ENCODE measurements at regions not wholly inside any gene's neighbourhood (a gene's known extent, or its start where the extent isn't known, plus 50 kb on each side); places are given as distances from the start of the nearest gene placed in this dataset.

DNA sequence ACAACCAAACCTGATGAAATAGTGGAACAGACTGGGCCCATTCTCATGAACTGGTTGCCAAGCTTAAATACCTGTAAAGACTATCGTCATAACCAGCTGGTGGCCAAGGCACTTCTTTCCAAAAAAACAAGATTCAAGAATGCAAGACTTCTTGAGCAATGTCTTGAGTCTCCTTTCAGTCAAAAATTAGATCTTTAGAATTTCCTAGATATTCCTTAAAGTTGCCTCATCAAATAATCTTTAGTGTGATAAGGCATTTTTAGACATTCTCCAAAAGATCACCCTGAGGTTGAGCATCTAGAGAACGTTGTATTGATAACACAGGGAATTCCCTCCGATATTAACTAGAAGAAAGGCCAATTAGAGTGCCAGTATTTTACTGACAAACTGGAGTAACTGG is 236.4 kb upstream of the MEX3C start (continued):
- TF ChIP-seq, protein P1, sequence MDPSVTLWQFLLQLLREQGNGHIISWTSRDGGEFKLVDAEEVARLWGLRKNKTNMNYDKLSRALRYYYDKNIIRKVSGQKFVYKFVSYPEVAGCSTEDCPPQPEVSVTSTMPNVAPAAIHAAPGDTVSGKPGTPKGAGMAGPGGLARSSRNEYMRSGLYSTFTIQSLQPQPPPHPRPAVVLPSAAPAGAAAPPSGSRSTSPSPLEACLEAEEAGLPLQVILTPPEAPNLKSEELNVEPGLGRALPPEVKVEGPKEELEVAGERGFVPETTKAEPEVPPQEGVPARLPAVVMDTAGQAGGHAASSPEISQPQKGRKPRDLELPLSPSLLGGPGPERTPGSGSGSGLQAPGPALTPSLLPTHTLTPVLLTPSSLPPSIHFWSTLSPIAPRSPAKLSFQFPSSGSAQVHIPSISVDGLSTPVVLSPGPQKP (IDR thresholded peaks at IDR 0.05; ENCODE audit: low read depth, low read length): no peak
- TF ChIP-seq, protein P2, sequence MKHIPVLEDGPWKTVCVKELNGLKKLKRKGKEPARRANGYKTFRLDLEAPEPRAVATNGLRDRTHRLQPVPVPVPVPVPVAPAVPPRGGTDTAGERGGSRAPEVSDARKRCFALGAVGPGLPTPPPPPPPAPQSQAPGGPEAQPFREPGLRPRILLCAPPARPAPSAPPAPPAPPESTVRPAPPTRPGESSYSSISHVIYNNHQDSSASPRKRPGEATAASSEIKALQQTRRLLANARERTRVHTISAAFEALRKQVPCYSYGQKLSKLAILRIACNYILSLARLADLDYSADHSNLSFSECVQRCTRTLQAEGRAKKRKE (CRISPR knock-in tag; IDR thresholded peaks at IDR 0.05; ENCODE audit: low read depth): no peak
- no peak for TF ChIP-seq FOSB (CRISPR knock-in tag; IDR thresholded peaks at IDR 0.05)
- TF ChIP-seq MAFK (IDR thresholded peaks at IDR 0.05; ENCODE audit: partially characterized antibody): no peak
- TF ChIP-seq HEYL (CRISPR knock-in tag; IDR thresholded peaks at IDR 0.05): no peak

DNA sequence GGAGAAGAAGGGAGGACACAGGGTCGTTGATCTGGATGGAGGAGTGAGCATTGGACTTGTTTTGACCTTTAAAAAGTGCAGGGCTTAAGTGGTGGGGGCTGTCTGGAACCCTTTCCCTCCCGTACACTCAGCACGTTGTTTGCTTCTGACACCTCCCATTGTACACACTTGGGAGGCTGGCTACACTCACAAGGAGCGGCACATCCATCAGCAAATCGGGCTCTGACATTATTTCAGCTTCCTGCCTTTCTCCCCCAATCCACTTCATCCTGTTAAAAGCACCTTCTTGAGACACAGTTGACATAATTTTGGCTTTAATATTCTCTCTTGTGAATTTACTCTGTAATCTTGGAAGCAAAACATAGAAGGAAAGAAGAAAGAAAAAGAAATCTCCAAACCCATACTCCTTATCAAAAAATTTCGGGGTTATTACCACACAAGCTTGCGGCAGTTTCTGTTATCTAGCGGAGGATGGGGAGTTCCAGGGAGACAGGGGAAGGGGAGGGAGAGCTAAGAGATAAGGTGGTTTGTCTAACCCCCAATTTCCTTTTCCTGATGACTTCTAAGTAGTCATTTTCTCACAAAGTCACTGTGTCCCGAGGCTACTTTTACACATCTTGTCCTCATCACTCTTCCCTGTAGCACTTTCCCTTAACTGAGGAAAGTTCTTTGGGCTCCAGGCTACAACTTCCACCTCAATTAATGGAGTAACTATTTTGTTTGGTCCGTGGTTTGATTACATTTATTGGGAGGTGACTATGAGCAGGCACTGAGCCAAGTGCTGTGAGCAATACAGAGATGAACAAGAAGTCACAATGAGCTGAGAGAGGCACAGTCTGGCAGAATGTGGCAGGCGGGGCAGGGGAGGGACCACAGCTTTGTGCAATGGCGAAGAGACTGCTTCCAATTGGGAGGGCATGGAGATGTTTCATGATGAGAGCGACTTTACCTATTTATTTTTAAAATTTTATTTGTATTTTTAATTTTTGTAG is 240.1 kb upstream of the MEX3C start:
- ChIA-PET CTCF (no interaction called here), POLR2A (no interaction called here)
- H3K4me2 ChIP-seq: peak overlapping the region; percentile 62
- ATAC-seq: 0 out of 6 replicates have a peak, but pooled peaks of 1 of the 2 experiments have one; percentile 49
- H3K9me3 ChIP-seq: no peaks in the 10 kb centered on the region
- 17% methylated on average over 13 of the region's 13 CpGs for WGBS (ENCODE audit: missing lambda C conversion rate)
- H3K27ac ChIP-seq: no peak overlapping the region
- TF ChIP-seq ZC3H11A (IDR thresholded peaks at IDR 0.05) (no peak), HEYL (CRISPR knock-in tag; IDR thresholded peaks at IDR 0.05) (no peak), CHD2 (IDR thresholded peaks at IDR 0.05; ENCODE audit: low read length, partially characterized antibody) (no peak), EHF (CRISPR knock-in tag; IDR thresholded peaks at IDR 0.05) (no peak), EP300 (IDR thresholded peaks at IDR 0.05) (no peak)
- TF ChIP-seq, protein P3, sequence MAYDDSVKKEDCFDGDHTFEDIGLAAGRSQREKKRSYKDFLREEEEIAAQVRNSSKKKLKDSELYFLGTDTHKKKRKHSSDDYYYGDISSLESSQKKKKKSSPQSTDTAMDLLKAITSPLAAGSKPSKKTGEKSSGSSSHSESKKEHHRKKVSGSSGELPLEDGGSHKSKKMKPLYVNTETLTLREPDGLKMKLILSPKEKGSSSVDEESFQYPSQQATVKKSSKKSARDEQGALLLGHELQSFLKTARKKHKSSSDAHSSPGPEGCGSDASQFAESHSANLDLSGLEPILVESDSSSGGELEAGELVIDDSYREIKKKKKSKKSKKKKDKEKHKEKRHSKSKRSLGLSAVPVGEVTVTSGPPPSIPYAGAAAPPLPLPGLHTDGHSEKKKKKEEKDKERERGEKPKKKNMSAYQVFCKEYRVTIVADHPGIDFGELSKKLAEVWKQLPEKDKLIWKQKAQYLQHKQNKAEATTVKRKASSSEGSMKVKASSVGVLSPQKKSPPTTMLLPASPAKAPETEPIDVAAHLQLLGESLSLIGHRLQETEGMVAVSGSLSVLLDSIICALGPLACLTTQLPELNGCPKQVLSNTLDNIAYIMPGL (CRISPR knock-in tag; IDR thresholded peaks at IDR 0.05; ENCODE audit: borderline replicate concordance): no peak
- H3K4me3 ChIP-seq: peak overlapping the region; percentile 27; the same call in 1 of the 3 replicates
- FAIRE-seq: no peak
- no peak for DNase-seq (ENCODE audit: low read depth in 1 of 2, low spot score in 1 of 2)
- H3K4me1 ChIP-seq: no peaks in the 10 kb centered on the region

DNA sequence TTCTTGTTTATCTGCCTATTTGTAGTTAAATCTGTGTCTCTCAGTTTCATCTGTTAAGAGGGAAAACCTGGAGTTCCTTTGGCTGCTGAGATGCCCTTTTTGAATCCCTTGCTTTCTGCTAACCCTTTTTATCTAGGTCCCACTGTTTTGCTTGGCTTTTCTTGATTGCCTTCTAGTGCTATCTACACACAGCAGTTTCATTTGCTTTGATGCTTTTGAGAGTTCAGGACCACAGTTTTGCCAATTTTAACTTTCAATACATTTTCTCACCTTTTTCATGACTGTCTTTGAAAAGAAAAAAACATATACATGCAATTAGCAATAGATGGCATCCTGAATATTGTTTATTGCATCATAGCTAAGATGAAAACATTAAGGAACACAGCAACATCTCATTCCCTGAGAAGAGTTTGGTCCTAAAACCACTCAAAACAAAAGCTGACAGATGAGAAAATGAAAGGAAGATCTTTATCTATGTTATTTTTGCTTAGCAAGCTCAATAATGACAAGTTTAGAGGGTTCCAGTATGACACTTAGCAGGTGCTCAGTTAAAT is 241.4 kb upstream of the MEX3C start:
- H3K4me1 ChIP-seq: no peaks in the 10 kb centered on the region
- no peak for DNase-seq (ENCODE audit: low read depth in 1 of 2, low spot score in 1 of 2)
- no peak overlapping the region for H3K27ac ChIP-seq
- FAIRE-seq: no peak
- TF ChIP-seq ESRRA (IDR thresholded peaks at IDR 0.05; ENCODE audit: borderline replicate concordance, low read length): no peak
- TF ChIP-seq RCOR1 (IDR thresholded peaks at IDR 0.05; ENCODE audit: low read depth, low read length): no peak
- no peak for TF ChIP-seq NFE2L2 (conservative IDR thresholded peaks at IDR 0.05; ENCODE audit: low read length)
- TF ChIP-seq KDM1A (IDR thresholded peaks at IDR 0.05; ENCODE audit: low read depth): no peak
- TF ChIP-seq, protein P4, sequence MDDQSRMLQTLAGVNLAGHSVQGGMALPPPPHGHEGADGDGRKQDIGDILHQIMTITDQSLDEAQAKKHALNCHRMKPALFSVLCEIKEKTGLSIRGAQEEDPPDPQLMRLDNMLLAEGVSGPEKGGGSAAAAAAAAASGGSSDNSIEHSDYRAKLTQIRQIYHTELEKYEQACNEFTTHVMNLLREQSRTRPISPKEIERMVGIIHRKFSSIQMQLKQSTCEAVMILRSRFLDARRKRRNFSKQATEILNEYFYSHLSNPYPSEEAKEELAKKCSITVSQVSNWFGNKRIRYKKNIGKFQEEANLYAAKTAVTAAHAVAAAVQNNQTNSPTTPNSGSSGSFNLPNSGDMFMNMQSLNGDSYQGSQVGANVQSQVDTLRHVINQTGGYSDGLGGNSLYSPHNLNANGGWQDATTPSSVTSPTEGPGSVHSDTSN (IDR thresholded peaks at IDR 0.05): no peak
- TF ChIP-seq TP53 (CRISPR knock-in tag; IDR thresholded peaks at IDR 0.05): no peak
- no peak for TF ChIP-seq TFCP2L1 (CRISPR knock-in tag; IDR thresholded peaks at IDR 0.05)
- TF ChIP-seq, protein P5, sequence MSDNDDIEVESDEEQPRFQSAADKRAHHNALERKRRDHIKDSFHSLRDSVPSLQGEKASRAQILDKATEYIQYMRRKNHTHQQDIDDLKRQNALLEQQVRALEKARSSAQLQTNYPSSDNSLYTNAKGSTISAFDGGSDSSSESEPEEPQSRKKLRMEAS (IDR thresholded peaks at IDR 0.05): no peak
- TF ChIP-seq MAFK (IDR thresholded peaks at IDR 0.05; ENCODE audit: partially characterized antibody): no peak
- no peak for TF ChIP-seq ZFP36 (IDR thresholded peaks at IDR 0.05; ENCODE audit: borderline replicate concordance, partially characterized antibody)
- no peak for TF ChIP-seq EHF (CRISPR knock-in tag; IDR thresholded peaks at IDR 0.05)
- TF ChIP-seq, protein P6, sequence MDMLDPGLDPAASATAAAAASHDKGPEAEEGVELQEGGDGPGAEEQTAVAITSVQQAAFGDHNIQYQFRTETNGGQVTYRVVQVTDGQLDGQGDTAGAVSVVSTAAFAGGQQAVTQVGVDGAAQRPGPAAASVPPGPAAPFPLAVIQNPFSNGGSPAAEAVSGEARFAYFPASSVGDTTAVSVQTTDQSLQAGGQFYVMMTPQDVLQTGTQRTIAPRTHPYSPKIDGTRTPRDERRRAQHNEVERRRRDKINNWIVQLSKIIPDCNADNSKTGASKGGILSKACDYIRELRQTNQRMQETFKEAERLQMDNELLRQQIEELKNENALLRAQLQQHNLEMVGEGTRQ (IDR thresholded peaks at IDR 0.05): no peak
- TF ChIP-seq BHLHE40 (IDR thresholded peaks at IDR 0.05; ENCODE audit: low read depth, low read length): no peak
- TF ChIP-seq FOXS1 (CRISPR knock-in tag; IDR thresholded peaks at IDR 0.05): no peak
- TF ChIP-seq, protein P2 (CRISPR knock-in tag; IDR thresholded peaks at IDR 0.05; ENCODE audit: low read depth): no peak
- no peak for TF ChIP-seq FOSL2 (IDR thresholded peaks at IDR 0.05)
- TF ChIP-seq FOSL2 (CRISPR knock-in tag; IDR thresholded peaks at IDR 0.05): no peak
- TF ChIP-seq CBX2 (IDR thresholded peaks at IDR 0.05; ENCODE audit: borderline replicate concordance, low read depth): no peak
- TF ChIP-seq FOSB (CRISPR knock-in tag; IDR thresholded peaks at IDR 0.05): no peak
- no peak for TF ChIP-seq KDM5A (IDR thresholded peaks at IDR 0.05)
- H3K9me3 ChIP-seq: no peaks in the 10 kb centered on the region
- no peak overlapping the region for H3K4me2 ChIP-seq
- no peak overlapping the region for H3K4me3 ChIP-seq
- CTCF ChIA-PET: no interaction called here
- POLR2A ChIA-PET: no interaction called here
- ATAC-seq: no peak

Measured in A549 (cell line).